Neural cell (in vitro differentiated cells): ENCODE measurements at regions not wholly inside any gene's neighbourhood (a gene's known extent, or its start where the extent isn't known, plus 50 kb on each side); places are given as distances from the start of the nearest gene placed in this dataset.
"Not testable (repeated sequence)": the region's sequence is repeated elsewhere in the genome, so short reads cannot be mapped to it uniquely, and the experiment has no call there.

Source experiments
- H2AFZ ChIP-seq: fragments of 200-600, 300-800 bp; sonication (generic), shearing (Covaris generic); 2 replicates; pipeline ENCODE4 v1.6.0; 2014; ENCODE audit warnings: low read depth, mild to moderate bottlenecking, antibody characterized with exemption, low read length, moderate library complexity
- H3F3A ChIP-seq: fragments of 200-600 bp; shearing (Covaris generic); 2 replicates; pipeline ENCODE4 v1.6.1; 2016; ENCODE audit warnings: mild to moderate bottlenecking, moderate library complexity, mixed read lengths, antibody characterized with exemption, low read length; ENCODE audit not compliant: insufficient read depth, poor library complexity, severe bottlenecking
- H3K27ac ChIP-seq: fragments of 200-600, 300-800 bp; sonication (generic), shearing (Covaris generic); 2 replicates; pipeline ENCODE4 v1.5.1; 2014; ENCODE audit warnings: mild to moderate bottlenecking, low read length, moderate library complexity
- H3K27me3 ChIP-seq: fragments of 300-800, 200-600 bp; sonication (generic), shearing (Covaris generic); 2 replicates; pipeline ENCODE4 v1.6.0; 2014; ENCODE audit warnings: mild to moderate bottlenecking, low read depth, low read length, moderate library complexity; ENCODE audit not compliant: insufficient read depth
- H3K36me3 ChIP-seq: fragments of 300-800, 200-600 bp; sonication (generic), shearing (Covaris generic); 2 replicates; pipeline ENCODE4 v1.5.1; 2014; ENCODE audit warnings: mild to moderate bottlenecking, antibody characterized with exemption, low read length, moderate library complexity; ENCODE audit not compliant: insufficient read depth
- H3K4me2 ChIP-seq: fragments of 300-800, 200-600 bp; sonication (generic), shearing (Covaris generic); 2 replicates; pipeline ENCODE4 v1.6.0; 2014; ENCODE audit warnings: mild to moderate bottlenecking, low read length
- H3K4me3 ChIP-seq: fragments of 300-800, 200-600 bp; sonication (generic), shearing (Covaris generic); 2 replicates; pipeline ENCODE4 v1.5.1; 2014; ENCODE audit warnings: mild to moderate bottlenecking, low read length, moderate library complexity
- H3K79me2 ChIP-seq: fragments of 200-600 bp; shearing (Covaris generic); replicated peaks from 2 replicates; pipeline ENCODE4 v1.6.0; 2014; ENCODE audit warnings: mild to moderate bottlenecking, low read length, moderate library complexity; ENCODE audit not compliant: insufficient read depth
- H3K9ac ChIP-seq: fragments of 300-800, 200-600 bp; sonication (generic), shearing (Covaris generic); 2 replicates; pipeline ENCODE4 v1.6.1; 2016; ENCODE audit warnings: mild to moderate bottlenecking, low read length, mixed read lengths
- H3K9me2 ChIP-seq: fragments of 200-600 bp; shearing (Covaris generic); 2 replicates; pipeline ENCODE4 v1.6.1; 2016; ENCODE audit warnings: mild to moderate bottlenecking, low read length, mixed read lengths; ENCODE audit not compliant: insufficient read depth
- H3K9me3 ChIP-seq: fragments of 200-600, 300-800 bp; sonication (generic), shearing (Covaris generic); 2 replicates; pipeline ENCODE4 v1.6.1; 2016; ENCODE audit warnings: mild to moderate bottlenecking, mixed run types, low read length, moderate library complexity, mixed read lengths
- H4K20me1 ChIP-seq: fragments of 200-600 bp; shearing (Covaris generic); 2 replicates; pipeline ENCODE4 v1.6.1; 2016; ENCODE audit warnings: mild to moderate bottlenecking, mixed run types; ENCODE audit not compliant: insufficient read depth
- CTCF ChIP-seq: fragments of 450-650 bp; IDR thresholded peaks from 2 replicates; pipeline ENCODE4 v1.5.1; 2014; ENCODE audit warnings: antibody characterized with exemption, mild to moderate bottlenecking, moderate library complexity; ENCODE audit not compliant: poor library complexity, severe bottlenecking
- EZH2 ChIP-seq: fragments of 200-600, 300-800 bp; shearing (Covaris generic), sonication (generic); IDR thresholded peaks from 2 replicates; pipeline ENCODE4 v1.6.1; 2014; ENCODE audit warnings: antibody characterized with exemption, low read length, borderline replicate concordance, mild to moderate bottlenecking; ENCODE audit not compliant: insufficient read depth, poor library complexity, severe bottlenecking
- MXI1 ChIP-seq: fragments of 450-650 bp; conservative IDR thresholded peaks from 2 replicates; pipeline ENCODE4 v1.6.1; 2014; ENCODE audit warnings: antibody characterized with exemption, mild to moderate bottlenecking; ENCODE audit not compliant: poor library complexity, severe bottlenecking
- POLR2AphosphoS5 ChIP-seq: IDR thresholded peaks from 2 replicates; pipeline ENCODE4 v1.6.1; 2012
- RAD21 ChIP-seq: fragments of 450-650 bp; conservative IDR thresholded peaks from 2 replicates; pipeline ENCODE4 v1.6.1; 2014; ENCODE audit warnings: antibody characterized with exemption, mild to moderate bottlenecking, moderate library complexity
- REST ChIP-seq: IDR thresholded peaks from 2 replicates; pipeline ENCODE4 v1.6.1; 2012; ENCODE audit warnings: borderline replicate concordance
- SMC3 ChIP-seq: fragments of 450-650 bp; conservative IDR thresholded peaks from 2 replicates; pipeline ENCODE4 v1.6.1; 2014; ENCODE audit warnings: antibody characterized with exemption, mild to moderate bottlenecking, moderate library complexity; ENCODE audit not compliant: poor library complexity
- TAF1 ChIP-seq: IDR thresholded peaks from 2 replicates; pipeline ENCODE4 v1.6.1; 2012; ENCODE audit warnings: low read depth

GRCh38 chr5:174892742-174893141, 168.4 kb downstream of the MSX2 start:
- Histone ChIP-seq H3K4me2 (no peak overlapping the region), H2AFZ (no peak overlapping the region), H3K9me3 (no peaks in the 10 kb centered on the region), H3F3A (no peaks in the 10 kb centered on the region), H3K27me3 (no peaks in the 10 kb centered on the region), H4K20me1 (no peaks in the 10 kb centered on the region), H3K9ac (no peak overlapping the region), H3K79me2 (no peaks in the 10 kb centered on the region), H3K9me2 (no peaks in the 10 kb centered on the region), H3K36me3 (no peaks in the 10 kb centered on the region), H3K27ac (no peak overlapping the region), H3K4me3 (no peak overlapping the region)
- TF ChIP-seq SMC3 (no peak), CTCF (no peak), EZH2 (no peak), REST (no peak), RAD21 (no peak), POLR2AphosphoS5 (no peak), TAF1 (no peak), MXI1 (no peak)

GRCh38 chr5:174880412-174881200, 156.2 kb downstream of the MSX2 start:
- not testable (repeated sequence) for H3F3A ChIP-seq, H3K9ac ChIP-seq, H3K4me3 ChIP-seq, H2AFZ ChIP-seq, H3K4me2 ChIP-seq, H3K79me2 ChIP-seq, H3K36me3 ChIP-seq, H3K27ac ChIP-seq, H3K9me2 ChIP-seq, H4K20me1 ChIP-seq, H3K9me3 ChIP-seq, H3K27me3 ChIP-seq

GRCh38 chr5:174877987-174878386, 153.6 kb downstream of the MSX2 start:
- Histone ChIP-seq H3K36me3 (no peaks in the 10 kb centered on the region), H3K27me3 (no peaks in the 10 kb centered on the region)
- TF ChIP-seq RAD21 (no peak), EZH2 (no peak), CTCF (no peak), REST (no peak), TAF1 (no peak)

More at GRCh38 chr5:174877987-174878386, 153.6 kb downstream of the MSX2 start:
- Histone ChIP-seq H3F3A (no peaks in the 10 kb centered on the region), H3K9me3 (no peaks in the 10 kb centered on the region), H4K20me1 (no peaks in the 10 kb centered on the region), H3K9ac (no peak overlapping the region), H3K9me2 (no peaks in the 10 kb centered on the region), H3K4me2 (no peak overlapping the region), H3K79me2 (no peaks in the 10 kb centered on the region), H3K4me3 (no peak overlapping the region), H3K27ac (no peak overlapping the region), H2AFZ (no peak overlapping the region)
